Adrenal gland (tissue), 9 donors: ENCODE measurements at regions not wholly inside any gene's neighbourhood (a gene's known extent, or its start where the extent isn't known, plus 50 kb on each side); places are given as distances from the start of the nearest gene placed in this dataset.

Source experiments
- DNase-seq, 7 donors: peaks; one replicate each; pipeline ENCODE4 v3.0.0-alpha.2; 2019 to 2020
- H3K27ac ChIP-seq, 5 donors: fragments of 200-600 bp; sonication (generic) in 4 of 5; 1 replicate in 3 of 5; 2 replicates in 2 of 5; pipeline versions ENCODE4 v1.5.1 to v1.8.0; 2016 to 2020; ENCODE audit warnings: mild to moderate bottlenecking in 1 of 5
- H3K27me3 ChIP-seq: fragments of 200-600 bp; 2 replicates; pipeline ENCODE4 v1.8.0; 2021
- H3K36me3 ChIP-seq, 2 donors: fragments of 200-600 bp; replicated peaks in 1 of 2; 1 replicate in 1 of 2; 2 replicates in 1 of 2; pipeline versions ENCODE4 v1.5.1 to v1.8.0; 2018 to 2022
- H3K4me1 ChIP-seq, 2 donors: fragments of 200-600 bp; replicated peaks in 1 of 2; 1 replicate in 1 of 2; 2 replicates in 1 of 2; pipeline versions ENCODE4 v1.5.1 to v1.8.0; 2018 to 2021
- H3K4me3 ChIP-seq, 4 donors: fragments of 200-600 bp; sonication (generic) in 3 of 4; one replicate each; pipeline ENCODE4 v1.5.1; 2016 to 2018
- H3K9me3 ChIP-seq, 3 donors: fragments of 200-600 bp; sonication (generic) in 1 of 3; replicated peaks in 1 of 3; 1 replicate in 2 of 3; 2 replicates in 1 of 3; pipeline versions ENCODE4 v1.5.1 to v1.8.0; 2016 to 2021
- CTCF ChIP-seq, 6 experiments: fragments of 450-650 bp in 4 of 6; fragments of 200-600 bp in 2 of 6; sonication (generic) in 1 of 6; IDR thresholded peaks; 1 replicate in 5 of 6; 2 replicates in 1 of 6; pipeline versions ENCODE4 v1.5.1 to v1.8.0; 2016 to 2021; ENCODE audit warnings: antibody characterized with exemption in 6 of 6, mild to moderate bottlenecking in 2 of 6, moderate library complexity in 1 of 6
- POLR2A ChIP-seq, 2 donors: fragments of 450-650 bp; IDR thresholded peaks; one replicate each; pipeline ENCODE4 v1.6.1; 2017; ENCODE audit warnings: antibody characterized with exemption in 2 of 2, mild to moderate bottlenecking in 2 of 2, moderate library complexity in 1 of 2
- WGBS, 4 donors: extraction: QIAGEN DNeasy Blood & Tissue Kit in 2 of 4; methylation state at CpG; one replicate each; pipeline versions ENCODE4 v1.1.5 to v1.1.7; 2013 to 2017; 5-methylcytosine and 5-hydroxymethylcytosine counted together
- intact Hi-C, 2 donors: fragments of 100-400 bp; cut with DNase I; formaldehyde crosslinking; loops; one replicate each; pipeline versions ENCODE4 v1.14.1 to v1.15.0; 2022 to 2023
- donor health status: healthy with polysubstance abuse.
- donor health status: Bipolar disorder and iron deficiency.
- donor health status: DM: yes; HTN: yes; CAD: no.
- donor health status: DM: no; HTN: no; CAD: no.
- donor health status: DM: no; HTN: no; CAD: no.

- Histone ChIP-seq H3K36me3 (no peaks in the 10 kb centered on the region), H3K4me3 (no peak overlapping the region), H3K27ac (no peak overlapping the region), H3K27me3 (no peaks in the 10 kb centered on the region), H3K4me1 (peaks cover 0 to 3% of the 10 kb centered on the region in 2 donors), H3K9me3 (no peaks in the 10 kb centered on the region)
- no peak for DNase-seq
- TF ChIP-seq POLR2A (IDR thresholded peaks at IDR 0.05) (no peak), CTCF (IDR thresholded peaks at IDR 0.05) (no peak)
- intact Hi-C loops: no loop called here
- WGBS, 4 donors: 86 to 95% (median 87%) methylated on average over 3 of the region's 3 CpGs
Measured at GRCh38 chr15:66939016-66939415, 126.4 kb upstream of the SMAD3 start.

- intact Hi-C loops: loop anchor here (5.0 to 10.0 kb wide), 3 partner anchors 363 to 895 kb away; no protein-coding TSS in a partner anchor
- no peaks in the 10 kb centered on the region for H3K27me3 ChIP-seq
- H3K9me3 ChIP-seq: no peaks in the 10 kb centered on the region
- peaks cover 0 to 3% of the 10 kb centered on the region in 2 donors for H3K4me1 ChIP-seq
- no peak overlapping the region for H3K4me3 ChIP-seq
- 82 to 92% (median 86%) methylated on average over 8 of the region's 8 CpGs for WGBS, 4 donors
- DNase-seq: peak in 1 of 7 donors; percentile 8
- TF ChIP-seq POLR2A (IDR thresholded peaks at IDR 0.05) (no peak), CTCF (IDR thresholded peaks at IDR 0.05) (no peak)
- H3K27ac ChIP-seq: no peak overlapping the region
- H3K36me3 ChIP-seq: no peaks in the 10 kb centered on the region
Measured at GRCh38 chr15:66939451-66940023, 125.9 kb upstream of the SMAD3 start.

- 56 to 88% (median 81%) methylated on average over 2 of the region's 2 CpGs for WGBS, 4 donors
- H3K4me1 ChIP-seq: peaks cover 0 to 3% of the 10 kb centered on the region in 2 donors
- intact Hi-C loops: loop anchor here (5.0 to 10.0 kb wide), 3 partner anchors 362 to 894 kb away; no protein-coding TSS in a partner anchor
- peak in 1 of 7 donors; percentile 2 for DNase-seq
- no peaks in the 10 kb centered on the region for H3K9me3 ChIP-seq
- no peak overlapping the region for H3K27ac ChIP-seq
- no peak for TF ChIP-seq CTCF (IDR thresholded peaks at IDR 0.05)
- H3K4me3 ChIP-seq: no peak overlapping the region
- H3K27me3 ChIP-seq: no peaks in the 10 kb centered on the region
- H3K36me3 ChIP-seq: no peaks in the 10 kb centered on the region
Measured at GRCh38 chr15:66940368-66940767, 125.0 kb upstream of the SMAD3 start.

- DNase-seq: peak in 2 of 7 donors; percentile 7 to 9
- H3K4me3 ChIP-seq: no peak overlapping the region
- intact Hi-C loops: loop anchor here (5.0 to 10.0 kb wide), 3 partner anchors 361 to 894 kb away; no protein-coding TSS in a partner anchor
- H3K27me3 ChIP-seq: no peaks in the 10 kb centered on the region
- WGBS, 4 donors: 73 to 85% (median 77%) methylated on average over 11 to 16 of the region's 16 CpGs
- H3K27ac ChIP-seq: no peak overlapping the region
- H3K36me3 ChIP-seq: no peaks in the 10 kb centered on the region
- no peaks in the 10 kb centered on the region for H3K4me1 ChIP-seq
- no peak for TF ChIP-seq CTCF (IDR thresholded peaks at IDR 0.05)
- no peak for TF ChIP-seq POLR2A (IDR thresholded peaks at IDR 0.05)
- H3K9me3 ChIP-seq: no peaks in the 10 kb centered on the region
Measured at GRCh38 chr15:66941108-66941711, 124.2 kb upstream of the SMAD3 start.
